Left lung (tissue), 4 donors: ENCODE measurements at regions not wholly inside any gene's neighbourhood (a gene's known extent, or its start where the extent isn't known, plus 50 kb on each side); places are given as distances from the start of the nearest gene placed in this dataset.

Experiments used
- ATAC-seq: fragments of 200-7000 bp; cut with Tn5 transposase; one replicate; pipeline ENCODE4 v1.9.1; 2020; ENCODE audit warnings: moderate library complexity
- DNase-seq, 4 donors: peaks; one replicate each; pipeline ENCODE4 v3.0.0-alpha.2; 2013 to 2020
- H3K27ac ChIP-seq, 2 donors: fragments of 200-600 bp; sonication (generic) in 1 of 2; one replicate each; pipeline versions ENCODE4 v1.5.0 to v1.8.0; 2020 to 2021
- H3K27me3 ChIP-seq, 2 donors: fragments of 200-600 bp; sonication (generic) in 1 of 2; one replicate each; pipeline versions ENCODE4 v1.5.0 to v1.8.0; 2020 to 2021
- H3K36me3 ChIP-seq, 2 donors: fragments of 200-600 bp; sonication (generic) in 1 of 2; one replicate each; pipeline versions ENCODE4 v1.5.0 to v1.8.0; 2020 to 2021
- H3K4me1 ChIP-seq, 2 donors: fragments of 200-600 bp; one replicate each; pipeline ENCODE4 v1.8.0; 2021
- H3K4me3 ChIP-seq, 2 donors: fragments of 200-600 bp; sonication (generic) in 1 of 2; one replicate each; pipeline versions ENCODE4 v1.5.0 to v1.8.0; 2020 to 2021; ENCODE audit warnings: mild to moderate bottlenecking in 1 of 2
- H3K9me3 ChIP-seq, 2 donors: fragments of 200-600 bp; sonication (generic) in 1 of 2; one replicate each; pipeline versions ENCODE4 v1.5.0 to v1.8.0; 2020 to 2021
- intact Hi-C, 2 donors: fragments of 100-400 bp; cut with DNase I; formaldehyde crosslinking; loops; one replicate each; pipeline versions ENCODE4 v1.11.2 to v1.14.2; 2022
- TF ChIP-seq, protein P1 (sequence below), 2 donors: fragments of 200-600 bp; sonication (generic) in 1 of 2; IDR thresholded peaks; one replicate each; pipeline versions ENCODE4 v1.5.0 to v1.8.0; 2021; ENCODE audit warnings: antibody characterized with exemption in 2 of 2
- donor health status: DM: no; HTN: yes; CAD: no.
- donor health status: DM: no; HTN: no; CAD: no.

- TF ChIP-seq, protein P1, sequence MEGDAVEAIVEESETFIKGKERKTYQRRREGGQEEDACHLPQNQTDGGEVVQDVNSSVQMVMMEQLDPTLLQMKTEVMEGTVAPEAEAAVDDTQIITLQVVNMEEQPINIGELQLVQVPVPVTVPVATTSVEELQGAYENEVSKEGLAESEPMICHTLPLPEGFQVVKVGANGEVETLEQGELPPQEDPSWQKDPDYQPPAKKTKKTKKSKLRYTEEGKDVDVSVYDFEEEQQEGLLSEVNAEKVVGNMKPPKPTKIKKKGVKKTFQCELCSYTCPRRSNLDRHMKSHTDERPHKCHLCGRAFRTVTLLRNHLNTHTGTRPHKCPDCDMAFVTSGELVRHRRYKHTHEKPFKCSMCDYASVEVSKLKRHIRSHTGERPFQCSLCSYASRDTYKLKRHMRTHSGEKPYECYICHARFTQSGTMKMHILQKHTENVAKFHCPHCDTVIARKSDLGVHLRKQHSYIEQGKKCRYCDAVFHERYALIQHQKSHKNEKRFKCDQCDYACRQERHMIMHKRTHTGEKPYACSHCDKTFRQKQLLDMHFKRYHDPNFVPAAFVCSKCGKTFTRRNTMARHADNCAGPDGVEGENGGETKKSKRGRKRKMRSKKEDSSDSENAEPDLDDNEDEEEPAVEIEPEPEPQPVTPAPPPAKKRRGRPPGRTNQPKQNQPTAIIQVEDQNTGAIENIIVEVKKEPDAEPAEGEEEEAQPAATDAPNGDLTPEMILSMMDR (IDR thresholded peaks at IDR 0.05), result no peak
- H3K9me3 ChIP-seq, result peaks cover 0 to 5% of the 10 kb centered on the region in 2 donors
- no peak for ATAC-seq
- H3K36me3 ChIP-seq, result no peaks in the 10 kb centered on the region
- H3K27me3 ChIP-seq, result no peaks in the 10 kb centered on the region
- no peak overlapping the region for H3K27ac ChIP-seq
- intact Hi-C loops, result no loop called here
- H3K4me3 ChIP-seq, result no peak overlapping the region
- no peak for DNase-seq
- H3K4me1 ChIP-seq, result no peaks in the 10 kb centered on the region
These were observed 197.3 kb upstream of the STK17B start for GRCh38 chr2:196368546-196369225.

DNA sequence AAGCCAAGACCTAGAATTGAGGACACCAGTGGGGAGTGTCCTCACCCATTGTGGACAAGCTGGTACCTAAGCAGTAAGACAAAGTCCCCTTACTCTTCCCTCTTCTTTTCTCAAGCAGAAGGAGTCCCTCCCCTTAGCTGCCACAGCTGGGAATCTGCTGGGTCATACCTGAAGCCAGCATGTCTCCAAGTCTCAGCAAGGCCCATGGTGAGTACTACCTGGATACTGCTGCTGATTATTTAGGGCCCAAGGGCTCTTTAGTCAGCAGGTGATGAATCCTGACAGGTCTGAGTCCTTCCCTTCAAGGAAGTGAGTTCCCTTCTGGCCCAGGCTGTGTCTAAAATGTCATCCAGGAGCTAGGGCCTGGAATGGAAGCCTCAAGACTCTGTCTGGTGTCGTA is 198.6 kb upstream of the STK17B start:
- H3K36me3 ChIP-seq, result no peaks in the 10 kb centered on the region
- no peak overlapping the region for H3K4me3 ChIP-seq
- H3K27ac ChIP-seq, result no peak overlapping the region
- intact Hi-C loops, result no loop called here
- no peaks in the 10 kb centered on the region for H3K4me1 ChIP-seq
- peaks cover 0 to 5% of the 10 kb centered on the region in 2 donors for H3K9me3 ChIP-seq
- TF ChIP-seq, protein P1 (IDR thresholded peaks at IDR 0.05), result no peak
- no peaks in the 10 kb centered on the region for H3K27me3 ChIP-seq
- ATAC-seq (no peak), DNase-seq (no peak)

DNA sequence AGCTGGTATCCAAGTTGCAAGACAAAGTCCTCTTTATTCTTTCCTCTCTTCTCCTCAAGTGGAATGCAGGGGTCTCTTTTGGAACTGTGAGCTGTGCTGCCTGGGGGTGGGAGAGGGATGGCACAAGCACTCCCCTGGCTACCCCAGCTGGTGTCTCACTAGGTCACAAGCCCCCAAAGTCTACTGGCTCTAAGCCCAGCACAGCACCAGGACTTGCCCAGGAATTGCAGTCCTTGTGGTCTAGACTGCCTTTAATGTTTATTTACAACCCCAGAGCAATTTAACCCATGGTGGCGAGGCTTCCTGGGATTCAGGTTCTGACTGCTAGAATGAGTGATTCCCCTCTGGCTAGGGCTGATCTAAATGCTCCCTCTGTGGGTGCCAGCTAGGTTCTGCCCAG is 199.0 kb upstream of the STK17B start:
- TF ChIP-seq, protein P1 (IDR thresholded peaks at IDR 0.05), result no peak
- Histone ChIP-seq H3K4me3 (no peak overlapping the region), H3K4me1 (no peaks in the 10 kb centered on the region), H3K27me3 (no peaks in the 10 kb centered on the region), H3K27ac (no peak overlapping the region), H3K36me3 (no peaks in the 10 kb centered on the region), H3K9me3 (peaks cover 0 to 5% of the 10 kb centered on the region in 2 donors)
- ATAC-seq (no peak), DNase-seq (no peak)
- intact Hi-C loops, result no loop called here

DNA sequence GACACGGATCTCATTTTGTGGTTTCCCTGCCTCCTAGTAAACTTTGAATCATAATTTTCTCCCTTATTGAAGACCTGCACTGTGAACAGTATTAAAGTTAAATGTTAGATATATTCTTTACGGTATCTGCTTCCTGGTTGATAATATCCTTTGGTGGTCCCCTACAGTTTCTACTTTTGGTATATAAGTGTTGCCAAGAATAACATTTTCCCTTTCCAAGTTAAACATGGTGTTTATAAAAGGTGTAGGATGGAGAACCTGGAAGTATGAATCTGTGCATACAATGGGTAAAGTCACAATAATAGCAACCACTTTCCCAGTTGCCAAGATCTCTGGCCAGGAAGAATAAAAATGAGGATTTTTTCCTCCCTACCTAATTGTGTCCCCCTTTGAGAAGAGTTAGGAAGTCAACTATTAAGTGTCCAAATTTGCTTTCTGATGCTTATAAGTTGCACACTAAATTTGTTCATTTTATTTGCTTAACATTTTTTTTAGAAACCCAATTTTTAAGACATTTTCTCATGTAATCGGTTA is 201.0 kb upstream of the STK17B start:
- intact Hi-C loops, result no loop called here
- Histone ChIP-seq H3K27ac (peak overlapping the region in 1 of 2 donors; percentile 30), H3K27me3 (no peaks in the 10 kb centered on the region), H3K4me1 (no peaks in the 10 kb centered on the region), H3K36me3 (no peaks in the 10 kb centered on the region), H3K9me3 (peaks cover 0 to 5% of the 10 kb centered on the region in 2 donors), H3K4me3 (no peak overlapping the region)
- DNase-seq (no peak), ATAC-seq (no peak)
- TF ChIP-seq, protein P1 (IDR thresholded peaks at IDR 0.05), result no peak

GRCh38 chr2:196372811-196373664 is 201.7 kb upstream of the STK17B start:
- Histone ChIP-seq H3K36me3 (no peaks in the 10 kb centered on the region), H3K27me3 (no peaks in the 10 kb centered on the region), H3K27ac (peak overlapping the region in 1 of 2 donors; percentile 29), H3K4me1 (no peaks in the 10 kb centered on the region), H3K9me3 (peaks cover 0 to 5% of the 10 kb centered on the region in 2 donors), H3K4me3 (no peak overlapping the region)
- ATAC-seq (no peak), DNase-seq (no peak)
- intact Hi-C loops, result no loop called here
- TF ChIP-seq, protein P1 (IDR thresholded peaks at IDR 0.05), result no peak
